NCI-H1417 treated with DMSO at 0.1 percent for 48 hours (cell line): ENCODE measurements at regions not wholly inside any gene's neighbourhood (a gene's known extent, or its start where the extent isn't known, plus 50 kb on each side); places are given as distances from the start of the nearest gene placed in this dataset.
"Not testable (repeated sequence)": the region's sequence is repeated elsewhere in the genome, so short reads cannot be mapped to it uniquely, and the experiment has no call there.

Experiments used
- DNase-seq: peaks from one replicate; lab custom pipeline; 2025; lab: John Stamatoyannopoulos, UW

GRCh38 chr5:25181249-25181648 lies 536.5 kb upstream of the CDH10 start:
- DNase-seq = no peak

GRCh38 chr5:25162616-25163015 lies 517.8 kb upstream of the CDH10 start:
- DNase-seq = not testable (repeated sequence)

GRCh38 chr5:25160891-25161290 lies 516.1 kb upstream of the CDH10 start:
- DNase-seq = no peak

- DNase-seq = no peak
These were observed 506.0 kb upstream of the CDH10 start for GRCh38 chr5:25150819-25151218.

- no peak for DNase-seq
These were observed 483.8 kb upstream of the CDH10 start for GRCh38 chr5:25128606-25129005.

- DNase-seq = no peak
These were observed 474.9 kb upstream of the CDH10 start for GRCh38 chr5:25119650-25120049.

GRCh38 chr5:25107853-25108252 lies 463.1 kb upstream of the CDH10 start:
- no peak for DNase-seq

GRCh38 chr5:25099538-25099937 lies 454.8 kb upstream of the CDH10 start:
- no peak for DNase-seq

- DNase-seq = no peak
These were observed 450.5 kb upstream of the CDH10 start for GRCh38 chr5:25095261-25095660.

GRCh38 chr5:25094219-25094618 lies 449.4 kb upstream of the CDH10 start:
- no peak for DNase-seq

- no peak for DNase-seq
These were observed 447.1 kb upstream of the CDH10 start for GRCh38 chr5:25091921-25092320.

GRCh38 chr5:25090854-25091253 lies 446.1 kb upstream of the CDH10 start:
- no peak for DNase-seq

GRCh38 chr5:25090275-25090674 lies 445.5 kb upstream of the CDH10 start:
- DNase-seq = no peak

- DNase-seq = not testable (repeated sequence)
These were observed 443.9 kb upstream of the CDH10 start for GRCh38 chr5:25088689-25089088.

GRCh38 chr5:25083261-25083660 lies 438.5 kb upstream of the CDH10 start:
- not testable (repeated sequence) for DNase-seq

GRCh38 chr5:25066239-25066638 lies 421.5 kb upstream of the CDH10 start:
- DNase-seq = no peak

- DNase-seq = no peak
These were observed 419.5 kb upstream of the CDH10 start for GRCh38 chr5:25064306-25064705.

GRCh38 chr5:25060575-25060974 lies 415.8 kb upstream of the CDH10 start:
- no peak for DNase-seq

GRCh38 chr5:25056836-25057235 lies 412.1 kb upstream of the CDH10 start:
- DNase-seq = no peak

GRCh38 chr5:25033658-25034057 lies 388.9 kb upstream of the CDH10 start:
- no peak for DNase-seq

GRCh38 chr5:25029004-25029403 lies 384.2 kb upstream of the CDH10 start:
- DNase-seq = no peak

- no peak for DNase-seq
These were observed 382.7 kb upstream of the CDH10 start for GRCh38 chr5:25027526-25027925.

GRCh38 chr5:25027061-25027460 lies 382.3 kb upstream of the CDH10 start:
- no peak for DNase-seq

- DNase-seq = no peak
These were observed 381.1 kb upstream of the CDH10 start for GRCh38 chr5:25025831-25026230.

GRCh38 chr5:25020454-25020853 lies 375.7 kb upstream of the CDH10 start:
- no peak for DNase-seq
